Fibroblast of skin of right quadriceps (primary cell): ENCODE measurements at regions not wholly inside any gene's neighbourhood (a gene's known extent, or its start where the extent isn't known, plus 50 kb on each side); places are given as distances from the start of the nearest gene placed in this dataset.
"Not testable (repeated sequence)": the region's sequence is repeated elsewhere in the genome, so short reads cannot be mapped to it uniquely, and the experiment has no call there.

Experiments
- DNase-seq: peaks from one replicate; pipeline ENCODE4 v3.0.0-alpha.2; 2013

DNA sequence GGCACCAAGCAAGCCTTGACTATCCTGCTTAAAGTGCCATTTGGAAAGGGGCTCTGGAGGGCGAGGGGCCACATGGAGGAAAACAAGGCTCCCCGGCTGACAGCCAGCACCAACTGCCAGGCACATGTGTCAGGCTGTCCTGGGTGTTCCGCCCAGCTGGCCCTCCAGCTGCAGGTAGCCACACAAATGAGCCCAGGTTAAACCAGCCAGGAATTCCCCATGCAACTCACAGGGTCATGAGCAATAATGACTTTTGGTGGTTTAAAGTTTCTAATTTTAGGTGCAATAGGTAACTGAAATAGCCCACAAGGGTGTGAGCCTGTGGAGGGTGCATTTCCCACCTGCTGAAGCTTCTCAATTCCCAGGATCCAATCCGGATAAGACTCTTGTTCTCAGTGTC is 58.9 kb upstream of the EEF2KMT start:
- DNase-seq: not testable (repeated sequence)

DNA sequence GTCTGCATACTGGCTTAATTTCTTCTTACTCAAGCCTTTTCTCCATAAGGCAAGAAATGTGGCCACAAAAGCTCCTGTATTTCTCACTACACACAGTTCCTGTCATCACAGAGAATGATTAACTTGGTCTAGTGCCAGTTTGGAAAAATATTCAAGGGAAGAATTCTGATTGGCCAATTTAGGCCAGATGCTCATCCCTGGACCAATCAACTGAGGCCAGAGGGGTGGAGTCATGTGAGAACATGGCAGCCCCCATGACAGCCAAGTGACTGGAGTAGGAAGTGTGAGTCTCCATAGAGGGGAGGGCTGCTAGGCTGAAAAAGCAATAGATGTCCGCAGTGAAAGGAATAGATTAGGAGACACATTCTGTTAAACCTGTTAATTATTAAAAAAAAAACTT is 56.4 kb upstream of the EEF2KMT start:
- not testable (repeated sequence) for DNase-seq

DNA sequence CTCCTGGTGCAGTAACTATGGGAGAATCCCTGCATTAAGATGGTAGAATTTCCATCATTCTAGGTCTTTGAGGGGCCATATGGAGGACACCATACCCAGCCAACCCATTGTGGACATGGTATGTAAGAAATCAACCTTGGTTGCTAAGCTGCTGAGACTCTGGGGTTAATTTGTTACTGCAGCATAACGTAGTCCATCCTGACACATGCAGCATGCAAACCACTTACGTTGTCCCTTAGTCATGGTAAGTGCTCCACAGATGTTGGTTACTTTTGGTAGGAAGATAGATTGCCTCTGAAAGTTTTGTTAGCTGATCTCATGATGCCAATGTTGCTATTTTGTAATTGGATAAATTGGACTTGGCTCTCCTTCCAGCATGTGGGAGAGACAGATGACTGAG is 53.8 kb upstream of the EEF2KMT start:
- DNase-seq: not testable (repeated sequence)
